HepG2 (cell line): ENCODE measurements at regions not wholly inside any gene's neighbourhood (a gene's known extent, or its start where the extent isn't known, plus 50 kb on each side); places are given as distances from the start of the nearest gene placed in this dataset.

Experiments
- ATAC-seq: fragments of 200-7000 bp; cut with Tn5 transposase; 3 replicates; pipeline ENCODE4 v1.9.1; 2020; ENCODE audit warnings: mild to moderate bottlenecking, moderate library complexity
- BruUV-seq: library from RNA; stranded (reverse); fragments of 400-500 nt; replicated peaks from 2 replicates; lab custom pipeline; 2021; lab: Mats Ljungman, UMichigan
- CTCF ChIA-PET: fragments of 300-600 bp; formaldehyde crosslinking; extraction: SDS; loops from one replicate; lab custom pipeline; 2021; ENCODE audit warnings: low total read pairs, inconsistent platforms, low intra/inter-chr PET ratio; lab: Yijun Ruan, JAX
- POLR2A ChIA-PET: fragments of 350-600 bp; sonication (Branson Sonifier 250); formaldehyde crosslinking; loops from one replicate; lab custom pipeline; 2020; ENCODE audit warnings: antibody characterized with exemption, inconsistent platforms; lab: Yijun Ruan, JAX
- DNase-seq: peaks from one replicate; pipeline ENCODE4 v3.0.0-alpha.2; 2015; ENCODE audit warnings: low spot score
- FAIRE-seq: peaks from 3 replicates; lab custom pipeline; 2011; peaks lifted over from hg19 to GRCh38; lab: Jason Lieb, UNC
- H2AFZ ChIP-seq: one replicate; pipeline ENCODE4 v1.6.1; 2011; ENCODE audit warnings: low read length, inconsistent platforms
- H3K27ac ChIP-seq: fragments of 300-600 bp; 3 replicates; pipeline ENCODE4 v1.8.0; 2011; ENCODE audit warnings: mixed run types, mild to moderate bottlenecking, mixed read lengths, low read length, inconsistent platforms; ENCODE audit not compliant: insufficient read depth; ENCODE audit errors: extremely low read length
- H3K27me3 ChIP-seq, 2 experiments: fragments of 200-600 bp in 1 of 2; 2 replicates in 1 of 2; 3 replicates in 1 of 2; pipeline versions ENCODE4 v1.6.0 to v1.8.0; 2011; ENCODE audit warnings: low read length in 2 of 2, mild to moderate bottlenecking in 2 of 2, moderate library complexity in 2 of 2, inconsistent platforms in 1 of 2; ENCODE audit not compliant: insufficient read depth in 2 of 2, control insufficient read depth in 1 of 2
- H3K36me3 ChIP-seq, 2 experiments: fragments of 200-600 bp in 1 of 2; replicated peaks in 1 of 2; 2 replicates in 1 of 2; 3 replicates in 1 of 2; pipeline versions ENCODE4 v1.5.1 to v1.8.0; 2011; ENCODE audit warnings: low read length in 2 of 2, inconsistent platforms in 1 of 2; ENCODE audit not compliant: insufficient read depth in 2 of 2, control insufficient read depth in 1 of 2
- H3K4me1 ChIP-seq: 2 replicates; pipeline ENCODE4 v1.5.1; 2012; ENCODE audit warnings: low read length, inconsistent platforms; ENCODE audit not compliant: insufficient read depth
- H3K4me2 ChIP-seq: 2 replicates; pipeline ENCODE4 v1.6.0; 2011; ENCODE audit warnings: low read depth, low read length, inconsistent platforms
- H3K4me3 ChIP-seq, 3 experiments: fragments of 200-600 bp in 1 of 3; sonication (generic), shearing (Covaris generic) in 1 of 3; replicated peaks in 1 of 3; 2 replicates each; pipeline ENCODE4 v1.5.1; 2011 to 2016; ENCODE audit warnings: low read length in 3 of 3, inconsistent platforms in 2 of 3, low read depth in 2 of 3, mild to moderate bottlenecking in 2 of 3, control low read depth in 1 of 3, mixed read lengths in 1 of 3; ENCODE audit not compliant: insufficient read depth in 1 of 3
- H3K79me2 ChIP-seq: one replicate; pipeline ENCODE4 v1.6.1; 2011; ENCODE audit warnings: low read length, inconsistent platforms; ENCODE audit not compliant: insufficient read depth
- H3K9ac ChIP-seq: 2 replicates; pipeline ENCODE4 v1.6.0; 2011; ENCODE audit warnings: mild to moderate bottlenecking, low read depth, low read length, inconsistent platforms; ENCODE audit not compliant: insufficient read depth
- H3K9me3 ChIP-seq: 2 replicates; pipeline ENCODE4 v1.5.1; 2012; ENCODE audit warnings: mild to moderate bottlenecking, low read length
- H4K20me1 ChIP-seq: 2 replicates; pipeline ENCODE4 v1.6.0; 2011; ENCODE audit warnings: inconsistent platforms, mild to moderate bottlenecking, low read length, moderate library complexity; ENCODE audit not compliant: insufficient read depth
- FOSL1 ChIP-seq: sonication (generic); formaldehyde crosslinking; IDR thresholded peaks from 2 replicates; pipeline ENCODE4 v1.9.0; 2021; ENCODE audit warnings: missing genetic modification reagents, borderline replicate concordance
- NFYB ChIP-seq: sonication (generic); formaldehyde crosslinking; IDR thresholded peaks from 2 replicates; pipeline ENCODE4 v1.4.0; 2020; ENCODE audit warnings: missing genetic modification reagents
- U2AF1 ChIP-seq: fragments of 200-400 bp; formaldehyde crosslinking; optimal IDR thresholded peaks from 2 replicates; pipeline ENCODE3; 2017; ENCODE audit warnings: mild to moderate bottlenecking, low read depth, low read length
- ZNF225 ChIP-seq: sonication (generic); formaldehyde crosslinking; IDR thresholded peaks from 2 replicates; pipeline ENCODE4 v1.4.0; 2020; ENCODE audit warnings: mild to moderate bottlenecking, missing genetic modification reagents
- ZNF605 ChIP-seq: sonication (generic); formaldehyde crosslinking; IDR thresholded peaks from 2 replicates; pipeline ENCODE4 v1.8.0; 2022; ENCODE audit warnings: mild to moderate bottlenecking, missing genetic modification reagents
- ZNF670 ChIP-seq: sonication (generic); formaldehyde crosslinking; IDR thresholded peaks from 2 replicates; pipeline ENCODE4 v1.8.0; 2022; ENCODE audit warnings: mild to moderate bottlenecking, missing genetic modification reagents, borderline replicate concordance
- ZNF772 ChIP-seq: sonication (generic); formaldehyde crosslinking; IDR thresholded peaks from 2 replicates; pipeline ENCODE4 v1.5.0; 2020; ENCODE audit warnings: mild to moderate bottlenecking, missing genetic modification reagents
- ZNF879 ChIP-seq: sonication (generic); formaldehyde crosslinking; IDR thresholded peaks from 2 replicates; pipeline ENCODE4 v1.8.1; 2023; ENCODE audit warnings: missing genetic modification reagents
- WGBS: methylation state at CpG from one replicate; pipeline ENCODE4 v1.1.6; 2017; ENCODE audit warnings: low lambda C conversion rate; 5-methylcytosine and 5-hydroxymethylcytosine counted together
- in situ Hi-C: cut with HindIII; loops from 2 replicates; pipeline ENCODE4 v1.10.0; 2017; ENCODE audit warnings: low pct_unique_long_range_greater_than_20kb; ENCODE audit not compliant: extremely low pct_ligation_motif_present
- intact Hi-C: fragments of 100-400 bp; cut with micrococcal nuclease; formaldehyde crosslinking; loops from one replicate; pipeline ENCODE4 v1.10.0; 2022; ENCODE audit not compliant: unreplicated experiment
- TF ChIP-seq, protein P1 (sequence below): sonication (generic); formaldehyde crosslinking; IDR thresholded peaks from 2 replicates; pipeline ENCODE4 v1.5.0; 2020; ENCODE audit warnings: missing genetic modification reagents
- TF ChIP-seq, protein P2 (sequence below): IDR thresholded peaks from 2 replicates; pipeline ENCODE4 v1.6.1; 2016; ENCODE audit warnings: low read depth
- TF ChIP-seq, protein P3 (sequence below): sonication (generic); formaldehyde crosslinking; IDR thresholded peaks from 2 replicates; pipeline ENCODE4 v1.5.0; 2020; ENCODE audit warnings: mild to moderate bottlenecking, missing genetic modification reagents
- TF ChIP-seq, protein P4 (sequence below), 2 experiments: fragments of 450-650 bp in 1 of 2; sonication (generic) in 1 of 2; formaldehyde crosslinking; IDR thresholded peaks; 2 replicates each; pipeline versions ENCODE4 v1.5.0 to v1.8.0; 2020 to 2022; ENCODE audit warnings: mild to moderate bottlenecking in 1 of 2, missing genetic modification reagents in 1 of 2

DNA sequence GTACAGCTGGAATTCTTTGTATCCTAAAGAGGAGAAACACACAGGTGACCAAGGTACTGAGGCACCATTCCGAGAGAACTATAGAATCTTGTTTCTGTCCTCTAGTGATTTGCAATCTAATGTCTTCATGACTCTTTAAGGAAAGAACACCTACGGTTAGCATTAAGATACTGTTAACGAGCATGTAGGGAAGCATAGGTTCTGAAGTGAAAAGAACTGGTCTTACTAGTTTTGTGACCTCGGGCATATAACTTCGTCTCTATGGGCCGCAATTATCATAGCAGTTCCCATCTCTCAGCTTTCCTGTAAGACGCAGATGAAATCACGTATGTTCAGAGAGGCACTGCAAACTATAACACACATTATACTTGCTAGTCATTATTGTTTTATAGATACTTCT lies 193.0 kb upstream of the NBEA start:
- ATAC-seq: no peak
- Histone ChIP-seq H3K9me3 (no peaks in the 10 kb centered on the region), H3K27ac (no peak overlapping the region), H3K27me3 (peaks cover 0 to 15% of the 10 kb centered on the region in 2 experiments; a peak in 1 of 5 replicates), H3K79me2 (no peaks in the 10 kb centered on the region), H2AFZ (no peak overlapping the region), H3K4me3 (no peak overlapping the region), H3K9ac (no peak overlapping the region), H3K4me2 (no peak overlapping the region), H3K4me1 (no peaks in the 10 kb centered on the region), H3K36me3 (no peaks in the 10 kb centered on the region), H4K20me1 (no peaks in the 10 kb centered on the region)
- BruUV-seq: no TSS peak
- ChIA-PET CTCF (no interaction called here), POLR2A (no interaction called here)
- no peak for TF ChIP-seq ZNF225
- no peak for TF ChIP-seq U2AF1
- 37% methylated on average over 8 of the region's 8 CpGs for WGBS
- FAIRE-seq: no peak
- intact Hi-C loops (no loop called here), in situ Hi-C loops (no loop called here)
- no peak for DNase-seq

DNA sequence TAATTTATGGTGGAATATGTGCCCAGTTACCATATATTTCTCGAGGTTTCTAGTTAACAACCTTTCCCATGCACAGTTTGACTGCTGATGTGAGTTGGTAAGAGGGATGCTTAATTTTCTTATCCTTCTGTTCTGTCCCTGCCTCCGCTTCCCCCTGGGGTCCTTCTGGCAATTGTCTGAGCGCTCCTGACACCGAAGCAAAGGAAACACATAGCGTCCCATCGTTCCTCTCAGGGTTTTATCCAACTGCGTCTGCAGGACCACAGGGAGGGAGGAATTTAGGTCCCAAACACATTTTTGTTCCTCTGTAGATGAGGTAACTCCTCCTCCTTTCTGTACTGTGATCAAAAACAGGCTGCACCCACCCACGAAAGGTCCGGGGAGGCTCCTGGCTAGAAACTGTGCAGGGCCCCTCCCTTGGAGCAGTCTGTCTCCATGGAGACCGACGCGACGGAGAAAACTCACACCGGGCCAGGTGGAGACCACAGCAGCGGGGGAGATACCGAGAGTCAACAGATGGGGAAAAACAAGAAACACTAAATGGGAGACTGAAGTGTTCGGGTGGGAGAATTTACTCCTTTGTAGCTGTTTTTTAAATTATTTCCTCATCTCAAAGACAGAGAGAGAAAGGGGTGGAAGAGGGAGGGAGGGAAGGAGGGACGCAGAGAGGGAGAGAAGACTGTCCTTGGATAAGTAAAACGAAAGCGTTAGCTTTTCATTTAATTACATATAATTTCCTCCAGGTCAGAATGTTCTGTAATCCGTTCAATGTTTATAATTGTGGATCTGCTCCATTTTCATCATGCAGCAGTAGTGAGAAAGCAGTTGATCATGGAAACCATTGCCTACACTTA lies 191.8 kb upstream of the NBEA start:
- no peaks in the 10 kb centered on the region for H3K9me3 ChIP-seq
- no peak for FAIRE-seq
- DNase-seq: no peak
- intact Hi-C loops: no loop called here
- H3K27me3 ChIP-seq: peaks cover 0 to 15% of the 10 kb centered on the region in 2 experiments; a peak in 1 of 5 replicates
- TF ChIP-seq, protein P1, sequence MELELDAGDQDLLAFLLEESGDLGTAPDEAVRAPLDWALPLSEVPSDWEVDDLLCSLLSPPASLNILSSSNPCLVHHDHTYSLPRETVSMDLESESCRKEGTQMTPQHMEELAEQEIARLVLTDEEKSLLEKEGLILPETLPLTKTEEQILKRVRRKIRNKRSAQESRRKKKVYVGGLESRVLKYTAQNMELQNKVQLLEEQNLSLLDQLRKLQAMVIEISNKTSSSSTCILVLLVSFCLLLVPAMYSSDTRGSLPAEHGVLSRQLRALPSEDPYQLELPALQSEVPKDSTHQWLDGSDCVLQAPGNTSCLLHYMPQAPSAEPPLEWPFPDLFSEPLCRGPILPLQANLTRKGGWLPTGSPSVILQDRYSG (CRISPR knock-in tag): no peak
- TF ChIP-seq ZNF772 (no peak), NFYB (CRISPR knock-in tag) (no peak), FOSL1 (CRISPR knock-in tag) (no peak), ZNF670 (CRISPR knock-in tag) (no peak), ZNF879 (no peak), ZNF605 (CRISPR knock-in tag) (no peak)
- TF ChIP-seq, protein P2, sequence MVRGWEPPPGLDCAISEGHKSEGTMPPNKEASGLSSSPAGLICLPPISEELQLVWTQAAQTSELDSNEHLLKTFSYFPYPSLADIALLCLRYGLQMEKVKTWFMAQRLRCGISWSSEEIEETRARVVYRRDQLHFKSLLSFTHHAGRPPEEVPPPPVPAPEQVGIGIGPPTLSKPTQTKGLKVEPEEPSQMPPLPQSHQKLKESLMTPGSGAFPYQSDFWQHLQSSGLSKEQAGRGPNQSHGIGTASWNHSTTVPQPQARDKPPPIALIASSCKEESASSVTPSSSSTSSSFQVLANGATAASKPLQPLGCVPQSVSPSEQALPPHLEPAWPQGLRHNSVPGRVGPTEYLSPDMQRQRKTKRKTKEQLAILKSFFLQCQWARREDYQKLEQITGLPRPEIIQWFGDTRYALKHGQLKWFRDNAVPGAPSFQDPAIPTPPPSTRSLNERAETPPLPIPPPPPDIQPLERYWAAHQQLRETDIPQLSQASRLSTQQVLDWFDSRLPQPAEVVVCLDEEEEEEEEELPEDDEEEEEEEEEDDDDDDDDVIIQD (CRISPR knock-in tag): no peak
- TF ChIP-seq, protein P3, sequence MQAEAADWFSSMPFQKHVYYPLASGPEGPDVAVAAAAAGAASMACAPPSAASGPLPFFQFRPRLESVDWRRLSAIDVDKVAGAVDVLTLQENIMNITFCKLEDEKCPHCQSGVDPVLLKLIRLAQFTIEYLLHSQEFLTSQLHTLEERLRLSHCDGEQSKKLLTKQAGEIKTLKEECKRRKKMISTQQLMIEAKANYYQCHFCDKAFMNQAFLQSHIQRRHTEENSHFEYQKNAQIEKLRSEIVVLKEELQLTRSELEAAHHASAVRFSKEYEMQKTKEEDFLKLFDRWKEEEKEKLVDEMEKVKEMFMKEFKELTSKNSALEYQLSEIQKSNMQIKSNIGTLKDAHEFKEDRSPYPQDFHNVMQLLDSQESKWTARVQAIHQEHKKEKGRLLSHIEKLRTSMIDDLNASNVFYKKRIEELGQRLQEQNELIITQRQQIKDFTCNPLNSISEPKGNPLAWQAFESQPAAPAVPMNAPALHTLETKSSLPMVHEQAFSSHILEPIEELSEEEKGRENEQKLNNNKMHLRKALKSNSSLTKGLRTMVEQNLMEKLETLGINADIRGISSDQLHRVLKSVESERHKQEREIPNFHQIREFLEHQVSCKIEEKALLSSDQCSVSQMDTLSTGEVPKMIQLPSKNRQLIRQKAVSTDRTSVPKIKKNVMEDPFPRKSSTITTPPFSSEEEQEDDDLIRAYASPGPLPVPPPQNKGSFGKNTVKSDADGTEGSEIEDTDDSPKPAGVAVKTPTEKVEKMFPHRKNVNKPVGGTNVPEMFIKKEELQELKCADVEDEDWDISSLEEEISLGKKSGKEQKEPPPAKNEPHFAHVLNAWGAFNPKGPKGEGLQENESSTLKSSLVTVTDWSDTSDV (CRISPR knock-in tag): no peak
- TF ChIP-seq, protein P4, sequence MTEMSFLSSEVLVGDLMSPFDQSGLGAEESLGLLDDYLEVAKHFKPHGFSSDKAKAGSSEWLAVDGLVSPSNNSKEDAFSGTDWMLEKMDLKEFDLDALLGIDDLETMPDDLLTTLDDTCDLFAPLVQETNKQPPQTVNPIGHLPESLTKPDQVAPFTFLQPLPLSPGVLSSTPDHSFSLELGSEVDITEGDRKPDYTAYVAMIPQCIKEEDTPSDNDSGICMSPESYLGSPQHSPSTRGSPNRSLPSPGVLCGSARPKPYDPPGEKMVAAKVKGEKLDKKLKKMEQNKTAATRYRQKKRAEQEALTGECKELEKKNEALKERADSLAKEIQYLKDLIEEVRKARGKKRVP (CRISPR knock-in tag; IDR thresholded peaks at IDR 0.05): no peak
- BruUV-seq: no TSS peak
- no peaks in the 10 kb centered on the region for H4K20me1 ChIP-seq
- H2AFZ ChIP-seq: no peak overlapping the region
- H3K4me3 ChIP-seq: no peak overlapping the region
- H3K27ac ChIP-seq: no peak overlapping the region
- no peak for ATAC-seq
- POLR2A ChIA-PET: no interaction called here
- H3K9ac ChIP-seq: no peak overlapping the region
- no peaks in the 10 kb centered on the region for H3K79me2 ChIP-seq
- no peak overlapping the region for H3K4me2 ChIP-seq
- no peaks in the 10 kb centered on the region for H3K4me1 ChIP-seq
- CTCF ChIA-PET: no interaction called here
- H3K36me3 ChIP-seq: no peaks in the 10 kb centered on the region
- WGBS: 33% methylated on average over 21 of the region's 21 CpGs
- in situ Hi-C loops: no loop called here
